H9 (cell line): ENCODE measurements at regions not wholly inside any gene's neighbourhood (a gene's known extent, or its start where the extent isn't known, plus 50 kb on each side); places are given as distances from the start of the nearest gene placed in this dataset.

Experiments
- DNase-seq: peaks from one replicate; pipeline ENCODE4 v3.0.0-alpha.2; 2017
- H2AFZ ChIP-seq: one replicate; pipeline ENCODE4 v1.6.1; 2013; ENCODE audit warnings: mild to moderate bottlenecking, low read length, control low read depth, moderate library complexity
- H2AK5ac ChIP-seq: 2 replicates; pipeline ENCODE4 v1.6.1; 2013; ENCODE audit warnings: low read length, control low read depth, mixed read lengths; ENCODE audit not compliant: insufficient read length
- H2BK120ac ChIP-seq: one replicate; pipeline ENCODE4 v1.6.1; 2013; ENCODE audit warnings: low read depth, mild to moderate bottlenecking, low read length, control low read depth, inconsistent platforms; ENCODE audit not compliant: poor library complexity, severe bottlenecking
- H2BK12ac ChIP-seq: 2 replicates; pipeline ENCODE4 v1.6.1; 2013; ENCODE audit warnings: low read length, control low read depth, mixed read lengths, low read depth; ENCODE audit not compliant: insufficient read length
- H2BK15ac ChIP-seq: 2 replicates; pipeline ENCODE4 v1.6.1; 2013; ENCODE audit warnings: low read depth, low read length, control low read depth
- H2BK20ac ChIP-seq: one replicate; pipeline ENCODE4 v1.6.1; 2013; ENCODE audit warnings: low read depth, mild to moderate bottlenecking, low read length, control low read depth, inconsistent platforms; ENCODE audit not compliant: poor library complexity, severe bottlenecking
- H2BK5ac ChIP-seq: 2 replicates; pipeline ENCODE4 v1.6.1; 2013; ENCODE audit warnings: low read length, control low read depth, mixed read lengths; ENCODE audit not compliant: insufficient read length
- H3K14ac ChIP-seq: 2 replicates; pipeline ENCODE4 v1.6.1; 2013; ENCODE audit warnings: low read length, control low read depth; ENCODE audit not compliant: insufficient read depth
- H3K18ac ChIP-seq: 2 replicates; pipeline ENCODE4 v1.6.1; 2013; ENCODE audit warnings: low read depth, mild to moderate bottlenecking, mixed read lengths, low read length, control low read depth; ENCODE audit not compliant: insufficient read length
- H3K23ac ChIP-seq: 2 replicates; pipeline ENCODE4 v1.6.1; 2013; ENCODE audit warnings: low read length, control low read depth, mixed read lengths, low read depth; ENCODE audit not compliant: insufficient read length
- H3K23me2 ChIP-seq: 2 replicates; pipeline ENCODE4 v1.6.1; 2013; ENCODE audit warnings: low read depth, mild to moderate bottlenecking, mixed read lengths, low read length, control low read depth; ENCODE audit not compliant: insufficient read length, poor library complexity, severe bottlenecking
- H3K27ac ChIP-seq: 2 replicates; pipeline ENCODE4 v1.5.1; 2013; ENCODE audit warnings: low read length, control low read depth, mixed read lengths, low read depth; ENCODE audit not compliant: insufficient read length
- H3K27me3 ChIP-seq: 2 replicates; pipeline ENCODE4 v1.6.1; 2013; ENCODE audit warnings: low read length, control low read depth, inconsistent platforms; ENCODE audit not compliant: insufficient read depth
- H3K4ac ChIP-seq: 2 replicates; pipeline ENCODE4 v1.6.1; 2013; ENCODE audit warnings: low read depth, mild to moderate bottlenecking, control low read depth, inconsistent platforms, low read length, moderate library complexity
- H3K4me1 ChIP-seq: 2 replicates; pipeline ENCODE4 v1.6.1; 2013; ENCODE audit warnings: low read length, control low read depth, inconsistent platforms; ENCODE audit not compliant: insufficient read depth
- H3K4me2 ChIP-seq: 2 replicates; pipeline ENCODE4 v1.6.1; 2013; ENCODE audit warnings: low read length, control low read depth, mixed read lengths; ENCODE audit not compliant: insufficient read length, insufficient read depth
- H3K56ac ChIP-seq: 2 replicates; pipeline ENCODE4 v1.6.1; 2013; ENCODE audit warnings: low read depth, mild to moderate bottlenecking, mixed read lengths, low read length, control low read depth; ENCODE audit not compliant: insufficient read length
- H3K79me1 ChIP-seq: 2 replicates; pipeline ENCODE4 v1.6.1; 2013; ENCODE audit warnings: low read depth, mild to moderate bottlenecking, moderate library complexity, low read length, control low read depth, inconsistent platforms; ENCODE audit not compliant: insufficient read depth, poor library complexity, severe bottlenecking
- H3K79me2 ChIP-seq: 2 replicates; pipeline ENCODE4 v1.6.1; 2013; ENCODE audit warnings: low read length, control low read depth, inconsistent platforms; ENCODE audit not compliant: insufficient read depth
- H3K9ac ChIP-seq: 2 replicates; pipeline ENCODE4 v1.6.1; 2013; ENCODE audit warnings: low read length, control low read depth, mixed read lengths; ENCODE audit not compliant: insufficient read length; ENCODE audit errors: extremely low read depth
- H3K9me3 ChIP-seq: one replicate; pipeline ENCODE4 v1.6.1; 2013; ENCODE audit warnings: low read depth, low read length, inconsistent platforms; ENCODE audit not compliant: control insufficient read depth
- H3T11ph ChIP-seq: one replicate; pipeline ENCODE4 v1.6.1; 2013; ENCODE audit warnings: mild to moderate bottlenecking, low read length, control low read depth, inconsistent platforms
- H4K20me1 ChIP-seq: one replicate; pipeline ENCODE4 v1.6.1; 2013; ENCODE audit not compliant: control insufficient read depth, insufficient read length, insufficient read depth
- H4K5ac ChIP-seq: 2 replicates; pipeline ENCODE4 v1.6.1; 2013; ENCODE audit warnings: low read depth, mild to moderate bottlenecking, mixed read lengths, low read length, control low read depth; ENCODE audit not compliant: insufficient read length
- H4K8ac ChIP-seq: replicated peaks from 2 replicates; pipeline ENCODE4 v1.6.1; 2013; ENCODE audit warnings: low read length, control low read depth, mixed read lengths, low read depth; ENCODE audit not compliant: insufficient read length
- H4K91ac ChIP-seq: 2 replicates; pipeline ENCODE4 v1.6.1; 2013; ENCODE audit warnings: low read depth, mild to moderate bottlenecking, moderate library complexity, mixed read lengths, low read length, control low read depth; ENCODE audit not compliant: insufficient read length
- H3K27ac Mint-ChIP-seq, 3 experiments: 2 replicates in 2 of 3; 3 replicates in 1 of 3; pipeline ENCODE4 v1.8.0; 2020 to 2021; ENCODE audit warnings: mixed read lengths in 3 of 3, mild to moderate bottlenecking in 1 of 3, moderate library complexity in 1 of 3
- H3K27me3 Mint-ChIP-seq: 2 replicates; pipeline ENCODE4 v1.8.0; 2021; ENCODE audit warnings: low read depth, mild to moderate bottlenecking, moderate library complexity, mixed read lengths
- H3K36me3 Mint-ChIP-seq, 3 experiments: 2 replicates in 2 of 3; 3 replicates in 1 of 3; pipeline ENCODE4 v1.8.0; 2020 to 2021; ENCODE audit warnings: low read depth in 3 of 3, mixed read lengths in 3 of 3; ENCODE audit not compliant: insufficient read depth in 1 of 3
- H3K4me1 Mint-ChIP-seq, 2 experiments: 2 replicates each; pipeline ENCODE4 v1.8.0; 2020; ENCODE audit warnings: mixed read lengths in 2 of 2
- H3K4me3 Mint-ChIP-seq, 2 experiments: 2 replicates in 1 of 2; 3 replicates in 1 of 2; pipeline ENCODE4 v1.8.0; 2020 to 2021; ENCODE audit warnings: mild to moderate bottlenecking in 2 of 2, mixed read lengths in 2 of 2, moderate library complexity in 1 of 2
- H3K9me3 Mint-ChIP-seq, 2 experiments: 2 replicates in 1 of 2; 3 replicates in 1 of 2; pipeline ENCODE4 v1.8.0; 2020; ENCODE audit warnings: mild to moderate bottlenecking in 2 of 2, mixed read lengths in 2 of 2, moderate library complexity in 1 of 2
- WGBS: extraction: QIAGEN DNeasy Blood & Tissue Kit; methylation state at CpG from one replicate; pipeline ENCODE4 v1.1.7; 2013; ENCODE audit warnings: missing lambda C conversion rate, low lambda C conversion rate, mixed read lengths; ENCODE audit not compliant: insufficient read length; ENCODE audit errors: extremely low coverage; 5-methylcytosine and 5-hydroxymethylcytosine counted together
- TF ChIP-seq, protein P1 (sequence below): fragments of 200-600 bp; sonication (generic); conservative IDR thresholded peaks from 3 replicates; pipeline ENCODE4 v1.8.0; 2021; ENCODE audit warnings: antibody characterized with exemption, mild to moderate bottlenecking

DNA sequence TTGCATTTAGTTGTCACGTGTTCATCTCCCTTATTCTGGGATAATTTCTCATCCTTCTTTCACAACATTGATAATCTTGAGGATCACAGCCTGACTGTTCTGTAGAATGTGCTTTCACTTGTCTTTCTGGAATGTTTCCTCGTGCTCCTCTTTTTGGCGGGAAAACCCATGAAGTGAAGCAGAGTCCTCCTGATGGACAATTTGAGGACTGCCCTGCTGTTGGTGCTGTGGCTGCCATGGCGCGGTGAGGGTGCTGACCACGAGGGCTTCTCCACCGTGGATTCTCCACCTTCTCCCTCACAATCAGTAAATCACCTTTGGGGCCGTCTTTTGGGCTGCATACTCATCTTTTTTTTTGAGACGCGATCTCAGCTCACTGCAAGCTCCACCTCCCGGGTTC lies 946.9 kb downstream of the BRD1 start:
- H3K56ac ChIP-seq: no peak overlapping the region
- no peaks in the 10 kb centered on the region for H3K4me1 ChIP-seq
- H2BK120ac ChIP-seq: no peak overlapping the region
- H3K27me3 Mint-ChIP-seq: peaks cover 22% of the 10 kb centered on the region
- no peak overlapping the region for H3K9ac ChIP-seq
- no peak overlapping the region for H3K23ac ChIP-seq
- H3K9me3 Mint-ChIP-seq: no peaks in the 10 kb centered on the region
- H3K36me3 Mint-ChIP-seq: no peaks in the 10 kb centered on the region
- no peaks in the 10 kb centered on the region for H3K23me2 ChIP-seq
- no peak overlapping the region for H3K27ac ChIP-seq
- no peak overlapping the region for H3K4ac ChIP-seq
- no peak overlapping the region for H2AK5ac ChIP-seq
- no peaks in the 10 kb centered on the region for H4K20me1 ChIP-seq
- no peaks in the 10 kb centered on the region for H3K27me3 ChIP-seq
- H3K79me2 ChIP-seq: no peaks in the 10 kb centered on the region
- H3K18ac ChIP-seq: no peak overlapping the region
- no peak overlapping the region for H3T11ph ChIP-seq
- H4K91ac ChIP-seq: no peak overlapping the region
- H4K5ac ChIP-seq: no peak overlapping the region
- no peak overlapping the region for H2BK5ac ChIP-seq
- H3K79me1 ChIP-seq: no peaks in the 10 kb centered on the region
- no peak for DNase-seq
- no peak overlapping the region for H4K8ac ChIP-seq
- WGBS: no CpG with 5 or more reads among the region's 11 CpGs
- no peak overlapping the region for H2BK12ac ChIP-seq
- H3K4me1 Mint-ChIP-seq: peaks cover 0 to 5% of the 10 kb centered on the region in 2 experiments; a peak in 1 of 4 replicates
- TF ChIP-seq, protein P1, sequence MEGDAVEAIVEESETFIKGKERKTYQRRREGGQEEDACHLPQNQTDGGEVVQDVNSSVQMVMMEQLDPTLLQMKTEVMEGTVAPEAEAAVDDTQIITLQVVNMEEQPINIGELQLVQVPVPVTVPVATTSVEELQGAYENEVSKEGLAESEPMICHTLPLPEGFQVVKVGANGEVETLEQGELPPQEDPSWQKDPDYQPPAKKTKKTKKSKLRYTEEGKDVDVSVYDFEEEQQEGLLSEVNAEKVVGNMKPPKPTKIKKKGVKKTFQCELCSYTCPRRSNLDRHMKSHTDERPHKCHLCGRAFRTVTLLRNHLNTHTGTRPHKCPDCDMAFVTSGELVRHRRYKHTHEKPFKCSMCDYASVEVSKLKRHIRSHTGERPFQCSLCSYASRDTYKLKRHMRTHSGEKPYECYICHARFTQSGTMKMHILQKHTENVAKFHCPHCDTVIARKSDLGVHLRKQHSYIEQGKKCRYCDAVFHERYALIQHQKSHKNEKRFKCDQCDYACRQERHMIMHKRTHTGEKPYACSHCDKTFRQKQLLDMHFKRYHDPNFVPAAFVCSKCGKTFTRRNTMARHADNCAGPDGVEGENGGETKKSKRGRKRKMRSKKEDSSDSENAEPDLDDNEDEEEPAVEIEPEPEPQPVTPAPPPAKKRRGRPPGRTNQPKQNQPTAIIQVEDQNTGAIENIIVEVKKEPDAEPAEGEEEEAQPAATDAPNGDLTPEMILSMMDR: no peak
- no peak overlapping the region for H3K14ac ChIP-seq
- no peaks in the 10 kb centered on the region for H3K9me3 ChIP-seq
- no peak overlapping the region for H2AFZ ChIP-seq
- no peak overlapping the region for H2BK20ac ChIP-seq
- no peak overlapping the region for H3K4me2 ChIP-seq
- no peak overlapping the region for H2BK15ac ChIP-seq
- no peak overlapping the region for H3K4me3 Mint-ChIP-seq
- H3K27ac Mint-ChIP-seq: no peak overlapping the region
